Left lung (tissue), 4 donors: ENCODE measurements at regions not wholly inside any gene's neighbourhood (a gene's known extent, or its start where the extent isn't known, plus 50 kb on each side); places are given as distances from the start of the nearest gene placed in this dataset.

ENCODE experiments used
- ATAC-seq: fragments of 200-7000 bp; cut with Tn5 transposase; one replicate; pipeline ENCODE4 v1.9.1; 2020; ENCODE audit warnings: moderate library complexity
- DNase-seq, 4 donors: peaks; one replicate each; pipeline ENCODE4 v3.0.0-alpha.2; 2013 to 2020
- H3K27ac ChIP-seq, 2 donors: fragments of 200-600 bp; sonication (generic) in 1 of 2; one replicate each; pipeline versions ENCODE4 v1.5.0 to v1.8.0; 2020 to 2021
- H3K27me3 ChIP-seq, 2 donors: fragments of 200-600 bp; sonication (generic) in 1 of 2; one replicate each; pipeline versions ENCODE4 v1.5.0 to v1.8.0; 2020 to 2021
- H3K36me3 ChIP-seq, 2 donors: fragments of 200-600 bp; sonication (generic) in 1 of 2; one replicate each; pipeline versions ENCODE4 v1.5.0 to v1.8.0; 2020 to 2021
- H3K4me1 ChIP-seq, 2 donors: fragments of 200-600 bp; one replicate each; pipeline ENCODE4 v1.8.0; 2021
- H3K4me3 ChIP-seq, 2 donors: fragments of 200-600 bp; sonication (generic) in 1 of 2; one replicate each; pipeline versions ENCODE4 v1.5.0 to v1.8.0; 2020 to 2021; ENCODE audit warnings: mild to moderate bottlenecking in 1 of 2
- H3K9me3 ChIP-seq, 2 donors: fragments of 200-600 bp; sonication (generic) in 1 of 2; one replicate each; pipeline versions ENCODE4 v1.5.0 to v1.8.0; 2020 to 2021
- CTCF ChIP-seq, 2 donors: fragments of 200-600 bp; sonication (generic) in 1 of 2; IDR thresholded peaks; one replicate each; pipeline versions ENCODE4 v1.5.0 to v1.8.0; 2021; ENCODE audit warnings: antibody characterized with exemption in 2 of 2
- intact Hi-C, 2 donors: fragments of 100-400 bp; cut with DNase I; formaldehyde crosslinking; loops; one replicate each; pipeline versions ENCODE4 v1.11.2 to v1.14.2; 2022
- donor health status: DM: no; HTN: yes; CAD: no.
- donor health status: DM: no; HTN: no; CAD: no.

GRCh38 chr13:42394361-42394708, 122.4 kb downstream of the AKAP11 start:
- no peak overlapping the region for H3K4me3 ChIP-seq
- no peaks in the 10 kb centered on the region for H3K27me3 ChIP-seq
- H3K4me1 ChIP-seq = peaks cover 0 to 6% of the 10 kb centered on the region in 2 donors
- H3K9me3 ChIP-seq = no peaks in the 10 kb centered on the region
- DNase-seq (no peak), ATAC-seq (no peak)
- no peak for TF ChIP-seq CTCF (IDR thresholded peaks at IDR 0.05)
- intact Hi-C loops = no loop called here
- H3K27ac ChIP-seq = peak overlapping the region in 1 of 2 donors; percentile 29
- no peaks in the 10 kb centered on the region for H3K36me3 ChIP-seq

GRCh38 chr13:42394711-42395085, 122.7 kb downstream of the AKAP11 start:
- H3K36me3 ChIP-seq = no peaks in the 10 kb centered on the region
- H3K4me1 ChIP-seq = peaks cover 0 to 6% of the 10 kb centered on the region in 2 donors
- no peaks in the 10 kb centered on the region for H3K9me3 ChIP-seq
- H3K27ac ChIP-seq = no peak overlapping the region
- ATAC-seq (no peak), DNase-seq (no peak)
- no peaks in the 10 kb centered on the region for H3K27me3 ChIP-seq
- intact Hi-C loops = no loop called here
- no peak overlapping the region for H3K4me3 ChIP-seq
- no peak for TF ChIP-seq CTCF (IDR thresholded peaks at IDR 0.05)

DNA sequence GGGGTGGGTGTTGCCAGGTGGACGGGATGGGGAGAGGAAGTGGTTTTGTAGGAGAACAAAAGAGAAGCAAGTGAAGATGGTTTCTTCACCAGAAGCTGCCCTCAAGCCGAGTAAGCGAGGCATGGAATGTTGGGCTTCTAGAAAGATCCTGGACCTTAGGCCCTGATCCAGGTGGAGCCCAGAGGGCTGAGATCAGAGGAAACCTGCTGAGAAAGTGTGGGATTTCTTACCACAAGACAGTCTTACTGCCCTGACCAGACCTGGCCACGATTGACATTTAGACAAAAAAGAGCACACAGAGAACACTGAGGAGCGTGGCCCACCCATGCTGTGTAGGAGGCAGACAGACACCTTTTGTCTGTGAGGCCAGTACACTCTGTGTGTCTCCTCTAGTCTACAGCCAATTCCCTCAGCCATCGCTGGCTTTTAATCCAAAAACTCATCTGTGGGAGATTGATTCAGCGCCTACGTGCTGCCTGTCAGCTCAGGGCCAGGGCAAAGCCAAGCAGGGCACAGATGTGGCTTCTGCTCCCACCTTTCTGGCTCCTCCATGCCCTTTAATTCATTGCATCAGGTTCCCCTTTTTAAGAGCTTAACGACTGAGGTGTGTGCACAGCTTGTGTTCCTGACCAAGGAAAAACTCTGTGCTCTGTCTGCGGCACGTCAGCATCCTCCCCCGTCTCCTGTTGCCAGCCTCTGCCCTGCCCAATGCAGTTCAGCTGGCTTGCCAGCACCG, 123.3 kb downstream of the AKAP11 start:
- no peak overlapping the region for H3K27ac ChIP-seq
- no peak overlapping the region for H3K4me3 ChIP-seq
- peaks cover 0 to 6% of the 10 kb centered on the region in 2 donors for H3K4me1 ChIP-seq
- DNase-seq = no peak
- ATAC-seq = no peak
- H3K36me3 ChIP-seq = no peaks in the 10 kb centered on the region
- intact Hi-C loops = no loop called here
- no peaks in the 10 kb centered on the region for H3K9me3 ChIP-seq
- H3K27me3 ChIP-seq = no peaks in the 10 kb centered on the region
- no peak for TF ChIP-seq CTCF (IDR thresholded peaks at IDR 0.05)

GRCh38 chr13:42396501-42396900, 124.5 kb downstream of the AKAP11 start:
- intact Hi-C loops = no loop called here
- Histone ChIP-seq H3K27ac (no peak overlapping the region), H3K9me3 (no peaks in the 10 kb centered on the region), H3K27me3 (no peaks in the 10 kb centered on the region), H3K36me3 (no peaks in the 10 kb centered on the region), H3K4me1 (peaks cover 0 to 6% of the 10 kb centered on the region in 2 donors), H3K4me3 (no peak overlapping the region)
- no peak for TF ChIP-seq CTCF (IDR thresholded peaks at IDR 0.05)
- no peak for ATAC-seq
- no peak for DNase-seq

- H3K36me3 ChIP-seq = no peaks in the 10 kb centered on the region
- no peaks in the 10 kb centered on the region for H3K27me3 ChIP-seq
- DNase-seq = no peak
- H3K27ac ChIP-seq = no peak overlapping the region
- no peak for ATAC-seq
- intact Hi-C loops = no loop called here
- H3K4me3 ChIP-seq = no peak overlapping the region
- H3K4me1 ChIP-seq = peaks cover 0 to 6% of the 10 kb centered on the region in 2 donors
- TF ChIP-seq CTCF (IDR thresholded peaks at IDR 0.05) = no peak
- no peaks in the 10 kb centered on the region for H3K9me3 ChIP-seq
Measured at GRCh38 chr13:42396901-42397655, 125.1 kb downstream of the AKAP11 start.
